HepG2 (cell line): ENCODE measurements at regions not wholly inside any gene's neighbourhood (a gene's known extent, or its start where the extent isn't known, plus 50 kb on each side); places are given as distances from the start of the nearest gene placed in this dataset.

Source experiments
- ATAC-seq: fragments of 200-7000 bp; cut with Tn5 transposase; 3 replicates; pipeline ENCODE4 v1.9.1; 2020; ENCODE audit warnings: mild to moderate bottlenecking, moderate library complexity
- BruUV-seq: library from RNA; stranded (reverse); fragments of 400-500 nt; replicated peaks from 2 replicates; lab custom pipeline; 2021; lab: Mats Ljungman, UMichigan
- CTCF ChIA-PET: fragments of 300-600 bp; formaldehyde crosslinking; extraction: SDS; loops from one replicate; lab custom pipeline; 2021; ENCODE audit warnings: low total read pairs, inconsistent platforms, low intra/inter-chr PET ratio; lab: Yijun Ruan, JAX
- POLR2A ChIA-PET: fragments of 350-600 bp; sonication (Branson Sonifier 250); formaldehyde crosslinking; loops from one replicate; lab custom pipeline; 2020; ENCODE audit warnings: antibody characterized with exemption, inconsistent platforms; lab: Yijun Ruan, JAX
- DNase-seq: peaks from one replicate; pipeline ENCODE4 v3.0.0-alpha.2; 2015; ENCODE audit warnings: low spot score
- FAIRE-seq: peaks from 3 replicates; lab custom pipeline; 2011; peaks lifted over from hg19 to GRCh38; lab: Jason Lieb, UNC
- H2AFZ ChIP-seq: one replicate; pipeline ENCODE4 v1.6.1; 2011; ENCODE audit warnings: low read length, inconsistent platforms
- H3K27ac ChIP-seq: fragments of 300-600 bp; 3 replicates; pipeline ENCODE4 v1.8.0; 2011; ENCODE audit warnings: mixed run types, mild to moderate bottlenecking, mixed read lengths, low read length, inconsistent platforms; ENCODE audit not compliant: insufficient read depth; ENCODE audit errors: extremely low read length
- H3K27me3 ChIP-seq, 2 experiments: fragments of 200-600 bp in 1 of 2; 2 replicates in 1 of 2; 3 replicates in 1 of 2; pipeline versions ENCODE4 v1.6.0 to v1.8.0; 2011; ENCODE audit warnings: low read length in 2 of 2, mild to moderate bottlenecking in 2 of 2, moderate library complexity in 2 of 2, inconsistent platforms in 1 of 2; ENCODE audit not compliant: insufficient read depth in 2 of 2, control insufficient read depth in 1 of 2
- H3K36me3 ChIP-seq, 2 experiments: fragments of 200-600 bp in 1 of 2; replicated peaks in 1 of 2; 2 replicates in 1 of 2; 3 replicates in 1 of 2; pipeline versions ENCODE4 v1.5.1 to v1.8.0; 2011; ENCODE audit warnings: low read length in 2 of 2, inconsistent platforms in 1 of 2; ENCODE audit not compliant: insufficient read depth in 2 of 2, control insufficient read depth in 1 of 2
- H3K4me1 ChIP-seq: 2 replicates; pipeline ENCODE4 v1.5.1; 2012; ENCODE audit warnings: low read length, inconsistent platforms; ENCODE audit not compliant: insufficient read depth
- H3K4me2 ChIP-seq: 2 replicates; pipeline ENCODE4 v1.6.0; 2011; ENCODE audit warnings: low read depth, low read length, inconsistent platforms
- H3K4me3 ChIP-seq, 3 experiments: fragments of 200-600 bp in 1 of 3; sonication (generic), shearing (Covaris generic) in 1 of 3; replicated peaks in 1 of 3; 2 replicates each; pipeline ENCODE4 v1.5.1; 2011 to 2016; ENCODE audit warnings: low read length in 3 of 3, inconsistent platforms in 2 of 3, low read depth in 2 of 3, mild to moderate bottlenecking in 2 of 3, control low read depth in 1 of 3, mixed read lengths in 1 of 3; ENCODE audit not compliant: insufficient read depth in 1 of 3
- H3K79me2 ChIP-seq: one replicate; pipeline ENCODE4 v1.6.1; 2011; ENCODE audit warnings: low read length, inconsistent platforms; ENCODE audit not compliant: insufficient read depth
- H3K9ac ChIP-seq: 2 replicates; pipeline ENCODE4 v1.6.0; 2011; ENCODE audit warnings: mild to moderate bottlenecking, low read depth, low read length, inconsistent platforms; ENCODE audit not compliant: insufficient read depth
- H3K9me3 ChIP-seq: 2 replicates; pipeline ENCODE4 v1.5.1; 2012; ENCODE audit warnings: mild to moderate bottlenecking, low read length
- H4K20me1 ChIP-seq: 2 replicates; pipeline ENCODE4 v1.6.0; 2011; ENCODE audit warnings: inconsistent platforms, mild to moderate bottlenecking, low read length, moderate library complexity; ENCODE audit not compliant: insufficient read depth
- CHD4 ChIP-seq: fragments of 200-600 bp; sonication (generic); IDR thresholded peaks from 2 replicates; pipeline ENCODE4 v1.7.0; 2017; ENCODE audit warnings: mild to moderate bottlenecking, low read length, borderline replicate concordance
- EP300 ChIP-seq, 3 experiments: sonication (generic) in 1 of 3; formaldehyde crosslinking in 1 of 3; IDR thresholded peaks; 2 replicates each; pipeline versions ENCODE4 v1.5.1 to v1.6.1; 2011 to 2020; ENCODE audit warnings: low read depth in 2 of 3, low read length in 2 of 3, borderline replicate concordance in 1 of 3, improper control_type of control experiment in 1 of 3, mild to moderate bottlenecking in 1 of 3, missing genetic modification reagents in 1 of 3, moderate library complexity in 1 of 3
- NFAT5 ChIP-seq: sonication (generic); formaldehyde crosslinking; IDR thresholded peaks from 2 replicates; pipeline ENCODE4 v1.4.0; 2020; ENCODE audit warnings: missing genetic modification reagents
- PAXIP1 ChIP-seq: sonication (generic); formaldehyde crosslinking; conservative IDR thresholded peaks from 2 replicates; pipeline ENCODE4 v1.4.0; 2020; ENCODE audit warnings: mild to moderate bottlenecking, missing genetic modification reagents, moderate library complexity
- RARA ChIP-seq: IDR thresholded peaks from 2 replicates; pipeline ENCODE4 v1.6.1; 2016; ENCODE audit warnings: missing genetic modification reagents, missing compliant biosample characterization
- RXRB ChIP-seq: IDR thresholded peaks from 2 replicates; pipeline ENCODE4 v1.6.1; 2016; ENCODE audit warnings: borderline replicate concordance, missing genetic modification reagents, missing compliant biosample characterization
- SAFB2 ChIP-seq: sonication (generic); formaldehyde crosslinking; IDR thresholded peaks from 2 replicates; pipeline ENCODE4 v1.5.1; 2020; ENCODE audit warnings: missing genetic modification reagents, low read depth, mild to moderate bottlenecking, borderline replicate concordance
- SSRP1 ChIP-seq: IDR thresholded peaks from 2 replicates; pipeline ENCODE4 v1.6.1; 2016; ENCODE audit warnings: control low read depth
- ZFP1 ChIP-seq: IDR thresholded peaks from 2 replicates; pipeline ENCODE4 v1.6.1; 2016
- ZNF512 ChIP-seq: sonication (generic); formaldehyde crosslinking; IDR thresholded peaks from 2 replicates; pipeline ENCODE4 v1.4.0; 2020; ENCODE audit warnings: mild to moderate bottlenecking, missing genetic modification reagents
- WGBS: methylation state at CpG from one replicate; pipeline ENCODE4 v1.1.6; 2017; ENCODE audit warnings: low lambda C conversion rate; 5-methylcytosine and 5-hydroxymethylcytosine counted together
- in situ Hi-C: cut with HindIII; loops from 2 replicates; pipeline ENCODE4 v1.10.0; 2017; ENCODE audit warnings: low pct_unique_long_range_greater_than_20kb; ENCODE audit not compliant: extremely low pct_ligation_motif_present
- intact Hi-C: fragments of 100-400 bp; cut with micrococcal nuclease; formaldehyde crosslinking; loops from one replicate; pipeline ENCODE4 v1.10.0; 2022; ENCODE audit not compliant: unreplicated experiment

GRCh38 chr18:69349912-69350597, 50.6 kb upstream of the DOK6 start:
- intact Hi-C loops: no loop called here
- H3K36me3 ChIP-seq: no peaks in the 10 kb centered on the region
- no peaks in the 10 kb centered on the region for H3K9me3 ChIP-seq
- in situ Hi-C loops: loop anchor here (25.0 kb wide), 1 partner anchor 412 kb away; no protein-coding TSS in a partner anchor
- H3K27me3 ChIP-seq: no peaks in the 10 kb centered on the region
- H2AFZ ChIP-seq: no peak overlapping the region
- no TSS peak for BruUV-seq
- peak; percentile 64 for ATAC-seq
- H4K20me1 ChIP-seq: no peaks in the 10 kb centered on the region
- CTCF ChIA-PET: no interaction called here
- peak overlapping the region; percentile 58 for H3K27ac ChIP-seq
- H3K4me1 ChIP-seq: peaks cover 59% of the 10 kb centered on the region
- H3K9ac ChIP-seq: 0 out of 2 replicates have a peak overlapping the region, but pooled peaks have one; percentile 18
- POLR2A ChIA-PET: interaction anchor here (1.6 kb wide), 1 partner anchor 8 kb away, joined by 17 read pairs; no protein-coding TSS in a partner anchor
- no peaks in the 10 kb centered on the region for H3K79me2 ChIP-seq
- WGBS: 39% methylated on average over 7 of the region's 7 CpGs
- H3K4me2 ChIP-seq: peak overlapping the region; percentile 34
- no peak for FAIRE-seq
- peak overlapping the region in 1 of 3 experiments; percentile 29; a peak in 1 of 6 replicates for H3K4me3 ChIP-seq
- peak; percentile 83 for DNase-seq
- TF ChIP-seq SAFB2 (CRISPR knock-in tag): no peak
- peak; percentile 60 for TF ChIP-seq RARA (CRISPR knock-in tag)
- no peak for TF ChIP-seq NFAT5
- no peak for TF ChIP-seq ZNF512 (CRISPR knock-in tag)
- TF ChIP-seq SSRP1 (CRISPR knock-in tag): no peak
- 0 out of 2 replicates have a peak, but pooled peaks have one; percentile 56 for TF ChIP-seq ZFP1 (CRISPR knock-in tag)
- peak; percentile 63; the same call in 1 of the 2 replicates for TF ChIP-seq CHD4
- TF ChIP-seq PAXIP1 (CRISPR knock-in tag): peak; percentile 78
- peak; percentile 45; the same call in 1 of the 2 replicates for TF ChIP-seq RXRB (CRISPR knock-in tag)
- TF ChIP-seq EP300 (IDR thresholded peaks at IDR 0.05; ENCODE audit: low read depth in 2 of 2, low read length in 2 of 2): peak in 1 of 2 experiments; percentile 94; a peak in 2 of 4 replicates
- peak; percentile 42; the same call in 1 of the 2 replicates for TF ChIP-seq EP300 (CRISPR knock-in tag; IDR thresholded peaks at IDR 0.05; ENCODE audit: borderline replicate concordance)
